Erythroblast (primary cell): ENCODE measurements at regions not wholly inside any gene's neighbourhood (a gene's known extent, or its start where the extent isn't known, plus 50 kb on each side); places are given as distances from the start of the nearest gene placed in this dataset.

Source experiments
- GATA1 ChIP-seq: IDR thresholded peaks from 2 replicates; pipeline ENCODE4 v1.6.1; 2011; ENCODE audit warnings: low read depth, mild to moderate bottlenecking, control low read depth, low read length, moderate library complexity
- POLR2A ChIP-seq: IDR thresholded peaks from 2 replicates; pipeline ENCODE4 v1.6.1; 2011; ENCODE audit warnings: mild to moderate bottlenecking, low read length

DNA sequence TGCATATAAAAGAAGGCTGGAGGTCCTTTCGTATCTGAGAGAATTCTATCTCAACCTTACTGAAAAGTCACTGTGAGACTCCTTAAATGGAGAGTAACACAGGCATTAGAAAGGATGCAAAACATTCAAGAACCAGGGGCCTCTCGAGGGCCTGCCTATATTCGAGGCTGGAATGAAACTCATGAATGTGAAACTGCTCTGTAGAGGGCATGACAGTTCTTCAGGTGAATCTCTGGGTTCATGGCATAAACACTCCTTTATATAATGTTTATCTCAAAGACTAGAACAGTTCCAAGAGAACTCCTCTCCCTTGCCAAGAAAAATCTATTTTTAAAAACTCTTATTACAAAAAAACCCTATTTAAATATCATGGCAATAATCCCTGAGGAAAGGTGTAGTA lies 113.9 kb downstream of the SEC61B start:
- TF ChIP-seq POLR2A = no peak
- TF ChIP-seq GATA1 = no peak
